Stimulated activated naive CD4-positive, alpha-beta T cell treated with Interleukin-2 at 50 U/mL for 16 hours (primary cell): ENCODE measurements at regions not wholly inside any gene's neighbourhood (a gene's known extent, or its start where the extent isn't known, plus 50 kb on each side); places are given as distances from the start of the nearest gene placed in this dataset.
A peak's percentile ranks its signal among the peaks of the same experiment; 100 is the strongest.

Experiments used
- DNase-seq: peaks from one replicate; lab custom pipeline; 2025; lab: John Stamatoyannopoulos, UW

DNA sequence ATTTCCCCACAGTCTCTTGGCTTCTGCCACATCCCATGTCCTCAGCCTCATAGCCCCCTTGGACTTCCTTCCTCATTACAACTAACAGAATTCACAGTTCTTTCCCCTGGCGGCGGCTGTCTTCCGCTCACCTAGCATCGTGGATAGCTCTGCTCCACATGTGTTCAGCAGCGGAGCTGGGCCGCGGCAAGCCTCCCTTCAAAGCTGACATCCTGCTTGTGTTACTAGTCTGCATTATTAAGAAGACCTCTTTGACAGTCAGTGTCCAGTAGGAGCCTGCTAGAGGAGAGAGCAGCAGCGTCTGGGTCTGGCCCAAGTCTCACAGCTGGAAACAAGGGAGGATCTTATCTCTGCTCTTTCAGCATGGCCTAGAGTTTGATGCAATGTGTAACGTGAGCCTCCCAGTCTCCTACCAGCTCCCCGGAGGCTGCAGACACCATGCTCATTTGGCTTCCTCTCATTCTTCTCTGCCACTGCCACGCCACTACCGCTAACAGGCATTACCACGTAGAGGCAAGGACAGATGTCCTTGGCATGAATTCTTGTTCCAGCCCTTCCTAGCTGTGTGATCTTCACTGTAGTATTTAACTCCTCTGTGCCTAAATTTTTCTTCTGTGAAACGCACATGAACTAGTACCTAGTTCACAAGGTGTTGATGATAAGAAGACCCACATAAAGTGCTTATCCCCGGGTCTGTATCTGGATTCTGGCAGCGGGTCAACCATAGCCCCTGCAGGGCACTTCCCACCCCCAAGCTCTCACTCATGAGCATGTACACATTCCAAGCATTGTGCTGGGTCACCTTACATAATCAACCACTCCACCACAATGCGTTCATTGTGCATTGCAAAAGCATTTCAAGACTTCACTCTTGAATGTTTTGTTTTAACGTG is 107.1 kb upstream of the BACH2 start:
- DNase-seq = no peak

DNA sequence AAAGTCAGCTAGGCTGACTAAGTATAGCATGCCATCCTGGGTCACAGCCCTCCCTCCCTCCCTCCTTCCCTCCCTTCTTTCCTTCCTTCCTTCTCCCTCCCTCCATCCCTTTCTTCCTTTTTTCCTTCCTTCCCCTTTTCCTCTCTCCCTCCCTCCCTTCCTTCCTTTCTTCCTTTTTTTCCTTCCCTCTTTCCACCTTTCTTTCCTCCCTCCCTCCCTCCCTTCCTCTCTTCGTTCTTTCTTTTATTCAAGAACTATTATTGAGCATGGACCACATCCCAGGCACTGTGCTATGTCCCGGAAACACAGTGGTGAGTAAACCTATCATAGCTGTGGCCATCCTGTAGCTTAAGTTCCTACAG is 106.2 kb upstream of the BACH2 start:
- no peak for DNase-seq

DNA sequence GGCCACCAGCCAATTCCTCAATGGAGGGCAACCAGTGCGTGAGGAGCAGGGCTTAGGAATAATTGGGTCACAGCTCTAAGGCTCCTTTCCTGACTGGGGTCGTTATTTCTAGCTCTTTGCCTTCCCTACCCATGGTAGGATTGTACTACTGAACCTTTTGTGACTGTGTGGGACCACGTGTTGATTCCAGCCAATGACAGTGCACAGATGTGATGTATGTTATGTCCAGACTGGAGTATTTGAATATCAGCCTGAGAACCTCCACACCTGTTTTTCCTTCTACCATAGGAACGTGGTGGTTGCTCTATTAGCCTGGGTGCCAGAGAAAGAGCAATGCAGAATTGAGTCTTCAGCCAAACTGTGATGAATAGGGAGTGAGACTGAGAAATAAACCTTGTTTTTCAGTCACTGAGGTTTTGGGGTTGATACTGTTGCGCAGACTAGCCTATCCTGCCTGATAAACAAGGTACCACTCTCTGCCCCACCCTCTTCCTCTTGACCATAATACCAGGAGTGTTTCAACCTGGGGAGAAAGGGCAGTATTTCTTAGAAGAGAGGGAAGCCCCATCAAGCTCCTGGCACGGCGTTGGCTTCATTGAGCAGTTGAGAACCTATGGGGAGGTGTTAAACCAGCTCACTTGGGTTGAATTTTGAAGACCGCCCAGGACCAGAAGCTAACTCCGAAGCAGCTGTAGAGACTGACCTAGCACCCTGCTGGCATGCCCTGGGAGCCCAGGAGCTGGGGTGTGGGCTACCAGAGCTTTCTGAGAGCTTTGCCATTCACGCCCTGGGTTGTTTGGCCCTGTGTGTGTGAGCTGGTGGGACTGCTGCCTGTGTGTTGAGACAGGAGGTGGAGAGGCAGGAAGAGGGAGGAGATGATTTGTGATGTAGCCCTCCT is 105.5 kb upstream of the BACH2 start:
- peak; percentile 26 for DNase-seq

DNA sequence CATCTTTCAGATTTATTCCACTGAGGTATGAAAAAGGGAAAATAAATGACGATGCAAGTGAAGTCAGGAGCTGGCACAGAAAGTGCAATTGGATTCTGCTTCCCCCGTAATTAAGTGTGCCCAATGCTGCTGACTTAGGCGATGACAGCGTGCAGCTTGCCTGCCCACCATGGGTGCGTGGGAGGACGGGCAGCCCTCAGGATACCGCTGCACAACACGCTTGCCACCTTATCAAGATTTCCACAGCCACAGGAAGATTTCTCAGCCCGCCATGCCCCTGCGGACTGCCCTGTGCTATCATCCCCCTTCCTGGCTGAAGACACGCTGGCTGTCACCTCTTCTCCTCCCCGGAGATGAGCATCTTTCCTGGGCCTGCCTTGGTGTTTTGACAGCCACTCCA is 103.3 kb upstream of the BACH2 start:
- peak; percentile 40 for DNase-seq

DNA sequence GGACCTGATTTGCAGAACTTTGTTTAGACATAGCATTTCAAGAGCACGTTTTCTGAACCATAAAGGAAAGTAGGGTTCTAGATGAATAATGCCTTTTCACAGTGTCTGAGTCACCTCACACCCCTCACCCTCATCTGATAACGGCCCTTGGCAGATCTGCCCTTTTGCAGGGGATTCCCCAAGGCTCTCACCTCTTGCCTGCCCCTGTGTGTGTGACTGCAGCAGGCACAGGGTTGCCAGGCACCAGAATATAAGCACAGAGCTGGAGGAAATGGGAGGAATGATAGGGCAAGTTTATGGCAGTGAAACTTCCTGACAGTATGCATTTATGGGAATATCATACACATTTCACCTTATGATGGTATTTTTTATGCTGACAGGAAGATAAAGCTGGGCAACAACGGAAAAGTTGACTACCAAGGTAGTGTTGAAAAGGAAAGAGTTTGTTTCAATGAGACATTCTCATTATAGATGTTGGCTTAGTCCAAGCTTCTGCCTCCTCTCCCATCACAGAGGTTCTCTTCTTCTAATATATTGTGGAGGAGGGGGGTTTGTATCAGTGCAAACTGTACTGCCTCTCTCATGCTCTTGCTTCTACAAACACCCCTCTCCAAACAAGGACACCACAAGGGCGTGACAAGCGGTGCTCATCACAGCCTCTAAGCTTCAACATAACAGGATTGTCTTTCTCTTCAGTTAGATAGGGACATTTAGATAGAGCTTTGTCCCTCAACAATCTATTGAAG is 101.5 kb upstream of the BACH2 start:
- peak; percentile 89 for DNase-seq

DNA sequence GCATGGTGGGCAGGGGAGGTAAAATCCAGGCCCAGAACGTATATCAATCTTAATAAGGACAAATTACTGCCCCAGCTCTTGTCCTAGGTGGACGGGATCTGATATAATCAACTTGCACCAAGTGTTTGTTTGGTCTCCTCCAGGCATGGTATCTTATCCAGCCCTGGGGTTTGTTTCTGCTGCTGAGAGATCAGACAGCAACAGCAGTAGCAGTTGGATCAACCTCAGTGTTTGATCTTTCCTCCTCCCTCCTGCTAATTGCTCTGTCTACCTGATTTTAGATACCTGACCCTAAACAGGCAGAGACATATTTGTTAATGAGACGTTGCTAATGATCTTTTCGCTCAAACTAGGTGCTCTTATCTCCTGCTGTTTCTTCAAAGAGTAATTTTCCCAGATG is 100.4 kb upstream of the BACH2 start:
- no peak for DNase-seq

DNA sequence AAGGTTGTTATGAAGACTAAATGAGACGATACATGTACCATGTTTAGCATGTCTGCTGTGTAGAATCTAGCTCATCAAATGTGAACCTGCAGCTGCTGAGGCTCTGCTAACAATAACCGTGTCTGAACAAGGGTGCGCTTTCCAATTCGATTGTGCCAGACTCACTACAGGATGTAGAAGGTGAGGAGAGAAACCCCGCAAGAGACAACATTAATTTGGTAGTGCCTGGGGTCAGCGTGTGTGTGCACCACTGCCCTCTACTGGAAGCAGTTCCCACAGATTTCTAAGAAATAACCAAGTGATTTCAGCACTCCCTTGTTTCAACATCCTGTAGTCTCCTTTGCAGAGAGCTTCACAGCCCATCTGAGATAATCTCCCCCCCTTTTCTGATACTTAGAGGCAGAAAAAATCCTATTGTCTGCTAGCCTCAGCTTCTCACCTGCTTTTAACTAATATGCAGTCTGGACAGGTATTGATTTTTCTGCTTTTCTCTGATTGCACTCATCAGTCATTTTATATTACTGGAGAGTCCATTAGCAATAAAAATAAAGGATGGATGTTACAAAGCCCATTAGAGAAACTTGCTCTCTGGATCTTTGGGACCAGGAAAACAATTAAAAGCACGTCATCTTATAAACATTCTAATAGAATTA is 96.7 kb upstream of the BACH2 start:
- peak; percentile 46 for DNase-seq

DNA sequence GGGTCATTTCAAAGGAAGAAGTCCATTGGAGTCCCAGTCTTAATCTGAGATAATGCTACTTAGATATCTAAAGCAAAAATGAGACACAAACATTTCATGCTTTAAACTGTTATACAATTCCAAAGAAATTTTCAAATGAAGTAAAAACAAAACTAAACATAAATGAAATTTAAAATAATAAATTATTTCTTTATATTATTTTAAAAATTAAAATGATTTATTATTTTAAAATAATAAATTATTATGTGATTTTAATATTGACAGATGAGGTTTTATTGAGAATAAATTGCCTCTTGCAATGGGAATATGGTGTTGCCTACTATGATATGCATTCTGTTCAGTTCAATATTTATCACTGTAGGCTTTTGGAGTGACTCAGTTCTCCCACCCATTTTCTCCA is 93.7 kb upstream of the BACH2 start:
- no peak for DNase-seq

DNA sequence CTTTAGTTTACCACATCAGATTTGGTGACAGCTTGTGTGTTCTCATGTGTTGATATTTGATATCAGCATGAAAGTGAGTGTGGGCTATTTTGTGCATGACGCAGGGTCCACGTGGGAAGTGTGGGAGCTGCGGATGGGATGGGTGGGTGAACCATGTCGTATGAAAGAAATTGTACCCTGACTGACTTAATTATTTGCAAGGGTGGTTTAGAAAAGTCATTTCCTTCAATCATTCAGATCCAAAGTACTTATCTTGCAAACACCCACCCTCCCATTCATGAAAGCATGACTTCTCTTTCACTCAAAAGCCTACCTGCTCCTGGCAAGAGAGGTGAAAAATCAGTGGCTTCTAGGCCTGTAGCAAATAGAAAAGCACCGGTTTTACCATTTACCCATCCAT is 91.8 kb upstream of the BACH2 start:
- peak; percentile 20 for DNase-seq

DNA sequence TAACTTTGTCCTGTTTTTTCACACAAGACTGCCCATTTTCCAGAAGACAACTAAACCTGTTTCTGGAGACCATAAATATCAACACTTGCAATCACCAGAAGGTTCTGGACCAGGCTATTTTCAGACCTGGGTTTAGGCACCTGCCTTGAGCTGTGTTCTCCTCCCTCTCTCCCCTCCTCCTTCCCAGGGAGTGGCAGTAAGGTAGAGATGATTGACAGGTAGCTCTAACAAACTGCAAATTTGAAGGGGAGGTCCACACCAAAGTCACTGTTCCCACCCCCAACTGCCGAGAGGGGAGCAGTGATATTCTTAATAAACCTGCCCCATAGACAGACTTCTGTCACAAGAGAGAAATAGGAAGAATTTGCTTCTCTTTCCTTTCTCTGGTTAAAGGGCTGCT is 91.2 kb upstream of the BACH2 start:
- DNase-seq = no peak

DNA sequence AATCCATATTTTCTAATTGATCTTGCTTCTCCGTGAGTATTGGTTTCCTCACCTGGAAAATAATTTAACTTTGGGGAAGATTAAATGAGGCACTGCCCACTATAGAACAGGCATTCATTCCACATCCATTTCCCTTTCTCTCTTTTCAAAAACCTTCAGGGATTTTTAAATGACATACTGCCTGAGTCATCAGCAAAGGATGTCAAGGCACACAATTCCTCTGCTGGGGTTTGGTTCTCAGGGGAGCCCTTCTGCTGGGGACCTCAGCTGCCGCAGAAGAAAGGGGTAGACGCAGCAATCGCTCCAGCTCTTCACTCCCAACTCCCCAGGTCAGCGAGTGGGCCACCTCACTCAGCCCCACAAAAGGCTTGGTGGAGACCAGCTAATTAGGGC is 90.7 kb upstream of the BACH2 start:
- no peak for DNase-seq

DNA sequence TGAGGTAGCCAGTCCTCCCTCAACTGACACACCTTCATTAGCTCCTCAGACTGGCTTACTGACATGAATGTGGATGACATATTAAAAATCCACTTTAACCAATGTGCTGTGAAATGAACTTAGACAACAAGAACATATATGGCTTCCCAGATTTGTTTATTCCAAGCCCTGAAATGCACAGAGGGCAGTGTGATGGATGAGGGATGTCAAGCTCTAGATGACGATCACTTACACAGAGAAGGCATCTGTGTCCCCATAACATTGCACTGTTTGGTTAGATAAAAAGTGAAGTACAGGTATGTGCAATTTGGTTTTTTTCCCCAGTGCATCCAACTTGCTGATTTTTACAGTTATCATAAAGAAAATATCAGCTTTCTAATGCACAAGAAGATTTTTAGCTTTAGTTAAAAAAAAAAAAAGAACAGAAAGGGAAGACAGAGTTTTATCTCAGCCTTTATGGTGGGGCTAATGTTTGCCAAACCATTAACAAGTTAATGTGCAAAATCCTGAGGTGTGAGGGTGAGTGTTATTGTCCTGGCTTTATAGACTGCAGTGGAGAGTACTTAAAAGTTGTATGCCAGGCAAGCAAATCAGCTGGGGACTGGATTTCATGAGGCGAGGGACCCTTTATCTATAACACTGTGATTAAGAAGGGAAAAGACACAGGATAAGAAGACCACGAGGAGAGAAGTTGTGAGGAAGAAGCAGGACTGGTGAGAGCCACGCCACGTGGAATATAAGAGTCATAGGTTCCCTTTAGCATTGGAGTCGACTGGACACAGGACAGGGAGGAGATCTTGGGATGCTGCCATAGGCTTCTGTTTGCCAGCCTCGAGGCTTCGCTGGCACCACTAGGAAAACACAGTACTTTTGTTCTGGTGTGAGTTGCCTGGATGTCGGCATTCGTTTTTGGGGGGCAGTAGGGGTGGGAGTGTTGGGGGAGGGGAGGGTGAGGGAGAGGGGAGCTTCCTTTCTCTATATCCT is 90.0 kb upstream of the BACH2 start:
- DNase-seq = no peak

DNA sequence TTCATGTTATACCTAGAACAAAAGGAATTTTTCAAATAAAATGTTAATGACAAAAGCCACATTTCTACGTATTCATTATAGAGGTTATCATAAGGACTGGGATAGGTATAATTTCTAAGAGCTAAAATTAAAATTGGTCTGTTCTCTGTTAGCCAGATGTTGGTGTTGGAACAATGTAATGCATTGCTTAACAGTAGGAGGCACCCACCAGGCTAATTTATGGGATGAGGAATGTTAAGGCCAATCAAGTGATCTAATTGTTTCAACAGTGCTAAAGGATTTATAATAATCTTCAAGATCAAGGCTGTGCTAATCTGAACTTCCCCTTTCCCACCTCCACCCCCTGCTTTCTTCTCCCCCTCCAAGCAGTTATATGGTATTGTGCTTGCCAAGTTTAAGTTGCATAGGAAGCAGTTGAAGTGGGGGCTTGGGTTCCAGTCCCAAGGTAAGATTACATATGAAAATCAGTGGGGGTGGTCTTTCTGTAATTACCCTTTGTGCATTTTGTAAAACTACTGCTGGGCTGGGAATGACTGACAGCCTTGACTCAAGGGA is 89.2 kb upstream of the BACH2 start:
- no peak for DNase-seq

DNA sequence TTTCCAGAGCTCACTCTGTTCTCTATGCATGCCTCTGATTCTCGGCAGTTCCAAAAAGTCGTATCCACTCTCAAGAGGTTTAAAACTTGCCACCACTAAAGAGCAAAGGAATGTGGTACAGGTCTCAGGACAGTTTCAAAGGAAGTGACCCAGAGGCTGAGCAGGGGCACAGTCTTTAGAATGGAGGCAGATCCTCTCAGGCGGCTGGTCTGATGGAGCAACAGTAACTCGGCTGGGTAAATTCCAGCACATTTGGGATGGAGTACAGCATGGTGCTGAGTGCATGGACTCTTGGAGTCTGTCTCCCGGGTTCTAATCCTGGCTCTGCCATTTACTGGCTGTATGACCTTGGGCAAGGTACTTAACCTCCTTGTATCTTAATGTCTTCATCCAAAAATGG is 88.1 kb upstream of the BACH2 start:
- no peak for DNase-seq

DNA sequence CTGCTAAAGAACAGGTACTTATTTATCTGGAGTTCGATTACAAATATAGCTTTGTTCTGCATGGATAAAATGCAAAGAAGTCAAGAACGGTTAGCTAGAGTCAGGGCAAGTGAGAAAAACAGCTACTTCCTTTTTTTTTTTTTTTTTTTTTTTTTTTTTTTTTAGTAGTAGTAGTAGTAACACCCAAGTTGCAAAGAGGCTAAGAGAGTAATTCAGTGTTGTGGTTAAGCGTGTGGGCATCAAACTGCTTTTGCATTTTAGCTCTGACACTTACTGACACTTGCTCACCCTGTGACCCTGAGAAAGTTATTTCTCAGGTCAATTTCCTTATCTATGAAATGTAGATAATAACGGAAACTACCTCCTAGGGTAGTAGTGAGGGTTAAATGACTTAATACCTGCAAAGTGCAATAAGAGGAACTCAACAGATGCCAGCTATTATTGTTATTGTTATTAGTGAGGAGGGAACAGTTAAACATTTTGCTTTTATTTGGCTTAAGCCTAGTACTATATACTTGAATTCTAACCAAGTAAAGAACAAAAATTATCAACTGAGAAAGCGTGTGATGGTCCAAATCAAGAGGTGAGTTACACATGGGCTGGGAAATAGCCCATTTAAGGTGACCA is 86.7 kb upstream of the BACH2 start:
- no peak for DNase-seq

DNA sequence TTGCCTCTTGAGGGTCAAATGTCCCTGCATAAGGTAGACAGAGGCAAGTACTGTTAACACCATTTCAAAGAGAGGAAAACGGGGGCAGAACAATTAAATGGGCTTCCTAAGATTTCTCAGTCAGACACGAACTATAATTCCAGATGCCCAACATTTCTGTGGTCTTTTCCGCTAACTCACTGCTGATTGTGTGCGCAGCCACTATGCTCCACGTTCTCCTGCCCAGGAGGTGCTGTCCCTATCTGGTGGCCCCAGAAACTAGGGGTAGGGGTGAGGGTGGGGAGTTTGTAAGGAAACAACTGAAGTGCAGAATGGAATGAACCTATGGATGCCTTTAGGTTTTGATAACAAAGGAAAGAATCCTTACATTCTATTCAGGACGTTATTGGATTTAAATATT is 86.1 kb upstream of the BACH2 start:
- DNase-seq = no peak

DNA sequence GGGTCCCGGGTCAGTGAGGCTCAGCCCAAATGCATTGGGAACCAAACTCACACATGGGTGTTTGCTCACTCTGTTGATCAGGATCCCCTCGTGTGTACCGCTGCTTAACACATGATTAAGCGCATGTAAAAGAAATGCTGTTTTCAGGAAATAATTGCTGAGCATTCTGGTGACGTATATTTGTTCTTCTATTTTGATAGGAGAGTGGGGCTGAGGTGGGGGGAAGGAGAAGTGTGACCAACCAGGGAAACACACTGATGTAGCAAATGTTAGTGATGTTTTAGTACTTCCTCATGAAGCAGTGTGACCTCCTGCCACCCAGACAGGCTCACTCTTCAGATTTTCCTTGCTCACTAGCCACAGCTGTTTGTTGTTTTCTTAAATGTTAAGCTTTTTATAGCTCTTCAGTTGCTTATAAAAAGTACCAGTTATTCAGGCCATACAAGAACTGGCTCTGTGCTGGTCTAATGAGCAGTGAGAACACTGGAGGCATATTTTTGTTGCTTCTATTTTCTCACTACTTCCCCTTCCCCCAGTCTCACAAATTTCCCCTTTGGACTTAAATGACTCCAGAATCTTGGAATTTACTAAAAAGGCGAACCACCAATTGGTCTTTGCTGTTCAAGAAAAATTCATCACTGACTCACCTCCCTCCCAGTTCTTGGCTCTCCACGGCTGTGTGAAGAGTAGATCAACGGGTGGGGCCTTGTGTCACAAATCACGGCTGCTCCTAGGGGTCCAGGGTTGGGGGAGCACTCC is 79.2 kb upstream of the BACH2 start:
- DNase-seq = no peak

DNA sequence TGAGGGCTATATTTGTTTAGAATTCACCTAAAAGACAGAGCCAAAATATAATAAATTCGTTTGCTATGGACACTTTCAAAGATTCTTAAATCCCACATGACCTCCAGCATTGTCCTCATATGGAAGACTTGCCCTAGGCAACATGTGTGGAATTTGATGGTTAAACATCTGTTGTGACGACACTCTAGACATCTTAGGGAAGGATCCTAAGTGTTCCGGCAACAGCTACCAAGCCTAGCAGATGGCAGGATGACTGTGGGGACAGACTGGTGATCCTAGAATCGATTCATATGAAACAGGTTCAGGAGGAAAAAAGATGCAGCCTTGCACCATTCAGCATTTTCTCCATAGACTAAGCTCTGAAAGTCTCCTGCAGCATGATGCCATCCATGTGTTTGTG is 77.6 kb upstream of the BACH2 start:
- DNase-seq = no peak

DNA sequence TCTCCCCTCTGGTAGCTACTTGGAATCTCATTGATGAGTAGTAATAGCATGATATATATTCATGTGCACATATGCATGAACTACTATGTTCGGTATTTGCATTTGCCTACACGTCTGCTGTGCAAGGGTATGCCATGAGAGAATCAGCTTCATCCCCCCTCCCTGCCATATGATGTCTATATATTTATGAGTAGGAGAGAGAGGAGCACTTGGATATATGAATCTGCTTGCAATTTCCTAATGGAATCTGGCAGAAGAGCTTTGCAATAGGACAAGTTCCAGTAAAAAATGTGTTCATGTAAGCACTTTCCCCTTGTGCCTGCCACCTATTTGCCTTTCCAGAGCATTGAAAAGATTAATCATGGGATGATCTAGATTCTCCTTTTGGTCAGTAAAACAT is 76.2 kb upstream of the BACH2 start:
- DNase-seq = no peak
